ENCODE measurements at regions not wholly inside any gene's neighbourhood (a gene's known extent, or its start where the extent isn't known, plus 50 kb on each side); places are given as distances from the start of the nearest gene placed in this dataset.

- TF ChIP-seq, protein P1, sequence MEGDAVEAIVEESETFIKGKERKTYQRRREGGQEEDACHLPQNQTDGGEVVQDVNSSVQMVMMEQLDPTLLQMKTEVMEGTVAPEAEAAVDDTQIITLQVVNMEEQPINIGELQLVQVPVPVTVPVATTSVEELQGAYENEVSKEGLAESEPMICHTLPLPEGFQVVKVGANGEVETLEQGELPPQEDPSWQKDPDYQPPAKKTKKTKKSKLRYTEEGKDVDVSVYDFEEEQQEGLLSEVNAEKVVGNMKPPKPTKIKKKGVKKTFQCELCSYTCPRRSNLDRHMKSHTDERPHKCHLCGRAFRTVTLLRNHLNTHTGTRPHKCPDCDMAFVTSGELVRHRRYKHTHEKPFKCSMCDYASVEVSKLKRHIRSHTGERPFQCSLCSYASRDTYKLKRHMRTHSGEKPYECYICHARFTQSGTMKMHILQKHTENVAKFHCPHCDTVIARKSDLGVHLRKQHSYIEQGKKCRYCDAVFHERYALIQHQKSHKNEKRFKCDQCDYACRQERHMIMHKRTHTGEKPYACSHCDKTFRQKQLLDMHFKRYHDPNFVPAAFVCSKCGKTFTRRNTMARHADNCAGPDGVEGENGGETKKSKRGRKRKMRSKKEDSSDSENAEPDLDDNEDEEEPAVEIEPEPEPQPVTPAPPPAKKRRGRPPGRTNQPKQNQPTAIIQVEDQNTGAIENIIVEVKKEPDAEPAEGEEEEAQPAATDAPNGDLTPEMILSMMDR (IDR thresholded peaks at IDR 0.05; ENCODE audit: insufficient read depth, low read depth, low read length) = no peak
- no peak for TF ChIP-seq EZH2 (IDR thresholded peaks at IDR 0.05; ENCODE audit: insufficient read depth, low read length)
Measured at GRCh38 chr13:30124131-30124768, 183.1 kb downstream of the KATNAL1 start.

Measured in astrocyte (in vitro differentiated cells and primary cell).